Esophagus muscularis mucosa (tissue), 4 donors: ENCODE measurements at regions not wholly inside any gene's neighbourhood (a gene's known extent, or its start where the extent isn't known, plus 50 kb on each side); places are given as distances from the start of the nearest gene placed in this dataset.

Experiments used
- EP300 ChIP-seq: sonication (generic); formaldehyde crosslinking; IDR thresholded peaks from one replicate; pipeline ENCODE4 v1.6.1; 2017; ENCODE audit warnings: antibody characterized with exemption
- POLR2AphosphoS5 ChIP-seq, 2 donors: sonication (generic); formaldehyde crosslinking; IDR thresholded peaks; one replicate each; pipeline ENCODE4 v1.6.1; 2017; ENCODE audit warnings: antibody characterized with exemption in 2 of 2
- TF ChIP-seq, protein P1 (sequence below), 3 experiments: fragments of 200-600 bp in 2 of 3; fragments of 450-650 bp in 1 of 3; sonication (generic) in 2 of 3; IDR thresholded peaks; one replicate each; pipeline ENCODE4 v1.5.1; 2017 to 2019; ENCODE audit warnings: antibody characterized with exemption in 3 of 3, mild to moderate bottlenecking in 2 of 3, moderate library complexity in 1 of 3

DNA sequence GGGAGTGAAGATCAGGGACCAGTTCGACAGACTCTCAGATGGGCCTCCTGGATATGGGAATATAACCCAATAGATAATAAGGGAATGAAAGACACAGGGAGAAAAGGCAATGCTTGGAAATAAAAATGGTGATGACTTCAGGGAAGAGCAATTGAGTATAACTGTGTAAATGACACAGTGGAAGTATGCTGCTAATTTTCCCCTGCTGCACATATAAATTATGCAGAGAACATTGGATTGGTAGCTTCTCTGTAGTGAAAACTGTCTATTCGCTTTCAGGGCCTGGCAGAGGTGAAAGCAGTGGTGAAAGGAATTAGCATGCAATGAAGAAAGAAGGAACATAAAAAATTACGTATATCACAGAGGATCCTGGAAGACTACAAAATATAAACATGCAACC lies 398.2 kb upstream of the CDH2 start:
- TF ChIP-seq, protein P1, sequence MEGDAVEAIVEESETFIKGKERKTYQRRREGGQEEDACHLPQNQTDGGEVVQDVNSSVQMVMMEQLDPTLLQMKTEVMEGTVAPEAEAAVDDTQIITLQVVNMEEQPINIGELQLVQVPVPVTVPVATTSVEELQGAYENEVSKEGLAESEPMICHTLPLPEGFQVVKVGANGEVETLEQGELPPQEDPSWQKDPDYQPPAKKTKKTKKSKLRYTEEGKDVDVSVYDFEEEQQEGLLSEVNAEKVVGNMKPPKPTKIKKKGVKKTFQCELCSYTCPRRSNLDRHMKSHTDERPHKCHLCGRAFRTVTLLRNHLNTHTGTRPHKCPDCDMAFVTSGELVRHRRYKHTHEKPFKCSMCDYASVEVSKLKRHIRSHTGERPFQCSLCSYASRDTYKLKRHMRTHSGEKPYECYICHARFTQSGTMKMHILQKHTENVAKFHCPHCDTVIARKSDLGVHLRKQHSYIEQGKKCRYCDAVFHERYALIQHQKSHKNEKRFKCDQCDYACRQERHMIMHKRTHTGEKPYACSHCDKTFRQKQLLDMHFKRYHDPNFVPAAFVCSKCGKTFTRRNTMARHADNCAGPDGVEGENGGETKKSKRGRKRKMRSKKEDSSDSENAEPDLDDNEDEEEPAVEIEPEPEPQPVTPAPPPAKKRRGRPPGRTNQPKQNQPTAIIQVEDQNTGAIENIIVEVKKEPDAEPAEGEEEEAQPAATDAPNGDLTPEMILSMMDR (IDR thresholded peaks at IDR 0.05) = no peak
- no peak for TF ChIP-seq POLR2AphosphoS5 (IDR thresholded peaks at IDR 0.05)
- TF ChIP-seq EP300 = no peak
